DND-41 (cell line): ENCODE measurements at regions not wholly inside any gene's neighbourhood (a gene's known extent, or its start where the extent isn't known, plus 50 kb on each side); places are given as distances from the start of the nearest gene placed in this dataset.

Experiments
- ATAC-seq: fragments of 200-7000 bp; cut with Tn5 transposase; 3 replicates; pipeline ENCODE4 v1.9.1; 2021; ENCODE audit warnings: low read depth; ENCODE audit not compliant: insufficient read depth
- DNase-seq: peaks from one replicate; pipeline ENCODE4 v3.0.0-alpha.2; 2020
- H2AFZ ChIP-seq: 2 replicates; pipeline ENCODE4 v1.6.0; 2012; ENCODE audit warnings: low read depth, low read length
- H3K27ac ChIP-seq: 2 replicates; pipeline ENCODE4 v1.5.1; 2012; ENCODE audit warnings: low read length, inconsistent platforms
- H3K27me3 ChIP-seq: fragments of 200-600 bp; sonication (generic); 2 replicates; pipeline ENCODE4 v1.6.0; 2012; ENCODE audit warnings: low read length, mild to moderate bottlenecking, inconsistent platforms; ENCODE audit not compliant: insufficient read depth, poor library complexity
- H3K36me3 ChIP-seq: 2 replicates; pipeline ENCODE4 v1.5.1; 2012; ENCODE audit warnings: low read length, inconsistent platforms; ENCODE audit not compliant: insufficient read depth
- H3K4me1 ChIP-seq: 2 replicates; pipeline ENCODE4 v1.5.1; 2012; ENCODE audit warnings: mild to moderate bottlenecking, low read length; ENCODE audit not compliant: insufficient read depth
- H3K4me2 ChIP-seq: 2 replicates; pipeline ENCODE4 v1.6.0; 2012; ENCODE audit warnings: mild to moderate bottlenecking, moderate library complexity, low read length, inconsistent platforms; ENCODE audit not compliant: insufficient read depth
- H3K4me3 ChIP-seq, 2 experiments: fragments of 200-600 bp in 1 of 2; shearing (Covaris generic) in 1 of 2; 2 replicates each; pipeline ENCODE4 v1.5.1; 2012 to 2016; ENCODE audit warnings: inconsistent platforms in 2 of 2, low read length in 2 of 2, mild to moderate bottlenecking in 2 of 2, low read depth in 1 of 2, moderate library complexity in 1 of 2
- H3K79me2 ChIP-seq: 2 replicates; pipeline ENCODE4 v1.6.0; 2012; ENCODE audit warnings: low read length, inconsistent platforms; ENCODE audit not compliant: insufficient read depth
- H3K9ac ChIP-seq: 2 replicates; pipeline ENCODE4 v1.6.0; 2012; ENCODE audit warnings: low read depth, mild to moderate bottlenecking, inconsistent platforms, low read length, moderate library complexity
- H3K9me3 ChIP-seq: 2 replicates; pipeline ENCODE4 v1.5.1; 2012; ENCODE audit warnings: low read length, moderate library complexity, mild to moderate bottlenecking, inconsistent platforms; ENCODE audit not compliant: insufficient read depth, severe bottlenecking
- H4K20me1 ChIP-seq: 2 replicates; pipeline ENCODE4 v1.6.0; 2012; ENCODE audit warnings: low read length; ENCODE audit not compliant: insufficient read depth
- EZH2 ChIP-seq: IDR thresholded peaks from 3 replicates; pipeline ENCODE4 v1.6.1; 2012; ENCODE audit warnings: borderline replicate concordance, low read depth, mild to moderate bottlenecking, moderate library complexity, low read length, inconsistent platforms; ENCODE audit not compliant: severe bottlenecking
- TF ChIP-seq, protein P1 (sequence below): IDR thresholded peaks from 2 replicates; pipeline ENCODE4 v1.5.1; 2012; ENCODE audit warnings: borderline replicate concordance, low read length, moderate library complexity, mild to moderate bottlenecking; ENCODE audit not compliant: poor library complexity, severe bottlenecking; ENCODE audit errors: extremely low read depth

DNA sequence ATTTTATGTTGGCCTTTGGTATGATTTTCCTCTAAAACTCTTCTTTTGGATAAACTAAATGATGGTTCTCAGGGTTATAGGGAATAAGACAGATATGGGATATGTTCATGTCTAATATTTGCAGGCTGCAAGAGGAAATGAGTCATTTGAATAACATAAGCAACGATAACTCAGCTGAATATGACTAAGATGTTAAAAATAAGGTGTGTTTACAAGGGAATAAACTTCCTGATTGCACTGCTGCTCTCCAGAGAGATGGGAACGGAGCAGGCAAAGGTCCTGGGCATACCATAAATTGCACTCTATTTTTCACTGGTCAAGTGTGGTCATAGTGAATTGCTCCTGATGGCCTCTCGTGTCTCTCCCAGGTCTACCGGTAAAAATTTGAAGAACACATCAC is 666.2 kb downstream of the TOX3 start:
- no peaks in the 10 kb centered on the region for H3K27me3 ChIP-seq
- TF ChIP-seq, protein P1, sequence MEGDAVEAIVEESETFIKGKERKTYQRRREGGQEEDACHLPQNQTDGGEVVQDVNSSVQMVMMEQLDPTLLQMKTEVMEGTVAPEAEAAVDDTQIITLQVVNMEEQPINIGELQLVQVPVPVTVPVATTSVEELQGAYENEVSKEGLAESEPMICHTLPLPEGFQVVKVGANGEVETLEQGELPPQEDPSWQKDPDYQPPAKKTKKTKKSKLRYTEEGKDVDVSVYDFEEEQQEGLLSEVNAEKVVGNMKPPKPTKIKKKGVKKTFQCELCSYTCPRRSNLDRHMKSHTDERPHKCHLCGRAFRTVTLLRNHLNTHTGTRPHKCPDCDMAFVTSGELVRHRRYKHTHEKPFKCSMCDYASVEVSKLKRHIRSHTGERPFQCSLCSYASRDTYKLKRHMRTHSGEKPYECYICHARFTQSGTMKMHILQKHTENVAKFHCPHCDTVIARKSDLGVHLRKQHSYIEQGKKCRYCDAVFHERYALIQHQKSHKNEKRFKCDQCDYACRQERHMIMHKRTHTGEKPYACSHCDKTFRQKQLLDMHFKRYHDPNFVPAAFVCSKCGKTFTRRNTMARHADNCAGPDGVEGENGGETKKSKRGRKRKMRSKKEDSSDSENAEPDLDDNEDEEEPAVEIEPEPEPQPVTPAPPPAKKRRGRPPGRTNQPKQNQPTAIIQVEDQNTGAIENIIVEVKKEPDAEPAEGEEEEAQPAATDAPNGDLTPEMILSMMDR, result no peak
- TF ChIP-seq EZH2, result no peak
- H3K36me3 ChIP-seq, result no peaks in the 10 kb centered on the region
- H4K20me1 ChIP-seq, result no peaks in the 10 kb centered on the region
- ATAC-seq (no peak), DNase-seq (no peak)
- H3K9me3 ChIP-seq, result no peaks in the 10 kb centered on the region
- H3K4me2 ChIP-seq, result no peak overlapping the region
- no peak overlapping the region for H3K4me3 ChIP-seq
- no peak overlapping the region for H3K9ac ChIP-seq
- no peak overlapping the region for H3K27ac ChIP-seq
- H3K4me1 ChIP-seq, result no peaks in the 10 kb centered on the region
- no peaks in the 10 kb centered on the region for H3K79me2 ChIP-seq
- H2AFZ ChIP-seq, result no peak overlapping the region

DNA sequence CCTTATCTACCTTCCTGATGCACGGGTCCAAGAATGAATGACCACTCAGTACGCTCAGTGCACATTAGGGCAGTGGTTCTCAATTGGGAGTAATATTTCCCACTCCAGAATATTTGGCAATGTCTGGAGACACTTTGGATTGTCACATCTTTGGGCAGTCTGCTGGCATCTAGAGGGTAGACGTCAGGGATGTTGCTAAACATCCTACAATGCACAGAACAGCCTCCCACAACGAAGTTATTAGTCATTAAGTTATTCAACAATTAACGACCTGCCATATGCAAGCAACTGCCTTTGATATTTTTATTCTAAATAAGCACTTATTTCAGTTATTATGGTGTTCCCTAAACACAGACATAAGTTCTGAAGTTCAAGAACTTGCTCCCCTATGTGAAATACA is 669.3 kb downstream of the TOX3 start:
- TF ChIP-seq, protein P1, result no peak
- no peak for TF ChIP-seq EZH2
- Histone ChIP-seq H2AFZ (no peak overlapping the region), H3K4me3 (no peak overlapping the region), H3K9me3 (no peaks in the 10 kb centered on the region), H3K79me2 (no peaks in the 10 kb centered on the region), H3K27ac (no peak overlapping the region), H3K4me2 (no peak overlapping the region), H4K20me1 (no peaks in the 10 kb centered on the region), H3K9ac (no peak overlapping the region), H3K4me1 (no peaks in the 10 kb centered on the region), H3K27me3 (no peaks in the 10 kb centered on the region), H3K36me3 (no peaks in the 10 kb centered on the region)
- DNase-seq, result no peak
- ATAC-seq, result no peak

DNA sequence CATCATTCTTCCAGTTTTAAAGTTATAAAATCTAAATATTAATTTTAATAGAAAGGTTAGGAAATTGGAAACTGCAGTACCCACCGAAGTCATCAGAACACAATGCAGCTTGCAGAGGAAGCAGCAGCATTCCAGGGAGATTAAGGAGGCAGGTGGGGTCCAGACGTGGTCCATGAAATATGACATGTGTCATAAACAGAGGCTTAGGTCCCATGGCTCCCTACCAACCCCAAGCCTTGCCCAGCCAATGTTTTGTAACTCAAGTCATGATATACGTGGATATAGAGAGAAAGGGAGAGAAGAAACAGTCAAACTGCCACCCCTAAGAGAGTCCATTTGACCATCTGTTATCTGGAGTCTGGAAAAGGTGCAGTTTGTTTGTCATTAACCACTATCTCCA is 670.0 kb downstream of the TOX3 start:
- H3K27ac ChIP-seq, result no peak overlapping the region

More for the DNA sequence above, 670.0 kb downstream of the TOX3 start:
- H3K4me1 ChIP-seq, result no peaks in the 10 kb centered on the region
- no peaks in the 10 kb centered on the region for H4K20me1 ChIP-seq
- H3K4me3 ChIP-seq, result no peak overlapping the region
- no peak overlapping the region for H3K4me2 ChIP-seq
- TF ChIP-seq, protein P1, result no peak
- TF ChIP-seq EZH2, result no peak
- DNase-seq (no peak), ATAC-seq (no peak)
- no peaks in the 10 kb centered on the region for H3K27me3 ChIP-seq
- no peaks in the 10 kb centered on the region for H3K36me3 ChIP-seq
- H3K9me3 ChIP-seq, result no peaks in the 10 kb centered on the region
- no peak overlapping the region for H3K9ac ChIP-seq
- H2AFZ ChIP-seq, result no peak overlapping the region
- H3K79me2 ChIP-seq, result no peaks in the 10 kb centered on the region
